Small intestine (tissue), 7 donors: ENCODE measurements at regions not wholly inside any gene's neighbourhood (a gene's known extent, or its start where the extent isn't known, plus 50 kb on each side); places are given as distances from the start of the nearest gene placed in this dataset.

Experiments used
- DNase-seq, 2 donors: peaks; one replicate each; pipeline versions ENCODE4 v3.0.0 to v3.0.0-alpha.2; 2013
- FAIRE-seq: peaks from 2 replicates; lab custom pipeline; 2012; peaks lifted over from hg19 to GRCh38; lab: Jason Lieb, UNC
- H3K27ac ChIP-seq, 3 donors: one replicate each; pipeline ENCODE4 v1.5.1; 2013; ENCODE audit warnings: low read length in 2 of 3, mild to moderate bottlenecking in 2 of 3, control low read depth in 1 of 3, inconsistent platforms in 1 of 3, low read depth in 1 of 3, moderate library complexity in 1 of 3
- H3K27me3 ChIP-seq, 3 donors: one replicate each; pipeline ENCODE4 v1.6.1; 2013; ENCODE audit warnings: low read length in 3 of 3, inconsistent platforms in 1 of 3; ENCODE audit not compliant: control insufficient read depth in 3 of 3, insufficient read depth in 3 of 3
- H3K36me3 ChIP-seq, 3 donors: one replicate each; pipeline ENCODE4 v1.6.1; 2013; ENCODE audit warnings: low read length in 3 of 3, inconsistent platforms in 1 of 3, low read depth in 1 of 3, mild to moderate bottlenecking in 1 of 3, moderate library complexity in 1 of 3; ENCODE audit not compliant: control insufficient read depth in 3 of 3, insufficient read depth in 2 of 3
- H3K4me1 ChIP-seq, 3 donors: one replicate each; pipeline ENCODE4 v1.6.1; 2013; ENCODE audit warnings: low read length in 2 of 3, inconsistent platforms in 1 of 3, low read depth in 1 of 3, mild to moderate bottlenecking in 1 of 3, moderate library complexity in 1 of 3; ENCODE audit not compliant: control insufficient read depth in 3 of 3, insufficient read depth in 2 of 3
- H3K4me3 ChIP-seq, 3 donors: one replicate each; pipeline ENCODE4 v1.5.1; 2013; ENCODE audit warnings: low read length in 3 of 3, control low read depth in 1 of 3, inconsistent platforms in 1 of 3, low read depth in 1 of 3, mild to moderate bottlenecking in 1 of 3, moderate library complexity in 1 of 3
- H3K9me3 ChIP-seq, 2 donors: one replicate each; pipeline ENCODE4 v1.6.1; 2013; ENCODE audit warnings: low read depth in 1 of 2, low read length in 1 of 2; ENCODE audit not compliant: control insufficient read depth in 2 of 2, insufficient read depth in 1 of 2
- WGBS, 3 donors: extraction: QIAGEN DNeasy Blood & Tissue Kit; methylation state at CpG; one replicate each; pipeline ENCODE4 v1.1.7; 2013; 5-methylcytosine and 5-hydroxymethylcytosine counted together
- donor health status: healthy with polysubstance abuse.
- donor health status: control.
- donor health status: control.
- donor health status: Bipolar disorder and iron deficiency.
- donor health status: healthy.

GRCh38 chr2:187873132-187873531, 318.9 kb upstream of the TFPI start:
- H3K4me3 ChIP-seq: no peak overlapping the region
- FAIRE-seq: no peak
- H3K36me3 ChIP-seq: no peaks in the 10 kb centered on the region
- DNase-seq: peak; percentile 50 to 67
- no peaks in the 10 kb centered on the region for H3K27me3 ChIP-seq
- no peaks in the 10 kb centered on the region for H3K9me3 ChIP-seq
- H3K4me1 ChIP-seq: peaks cover 0 to 9% (median 0%) of the 10 kb centered on the region in 3 donors
- no peak overlapping the region for H3K27ac ChIP-seq
- WGBS, 3 donors: 31 to 75% (median 51%) methylated on average over 2 of the region's 2 CpGs

GRCh38 chr2:187874786-187875185, 320.6 kb upstream of the TFPI start:
- 55 to 83% (median 70%) methylated on average over 2 of the region's 2 CpGs for WGBS, 3 donors
- Histone ChIP-seq H3K4me1 (peaks cover 0 to 12% (median 0%) of the 10 kb centered on the region in 3 donors), H3K27ac (no peak overlapping the region), H3K4me3 (no peak overlapping the region), H3K9me3 (no peaks in the 10 kb centered on the region), H3K27me3 (no peaks in the 10 kb centered on the region), H3K36me3 (no peaks in the 10 kb centered on the region)
- DNase-seq (no peak), FAIRE-seq (no peak)

- Histone ChIP-seq H3K9me3 (no peaks in the 10 kb centered on the region), H3K27ac (no peak overlapping the region), H3K4me3 (no peak overlapping the region), H3K27me3 (no peaks in the 10 kb centered on the region), H3K36me3 (no peaks in the 10 kb centered on the region), H3K4me1 (peaks cover 0 to 12% (median 0%) of the 10 kb centered on the region in 3 donors)
- no peak for DNase-seq
- 41 to 46% (median 44%) methylated on average over 3 of the region's 3 CpGs for WGBS, 3 donors
- FAIRE-seq: no peak
Measured at GRCh38 chr2:187875261-187876141, 321.3 kb upstream of the TFPI start.

GRCh38 chr2:187876554-187876953, 322.3 kb upstream of the TFPI start:
- H3K4me3 ChIP-seq: no peak overlapping the region
- H3K36me3 ChIP-seq: no peaks in the 10 kb centered on the region
- H3K27ac ChIP-seq: no peak overlapping the region
- no peaks in the 10 kb centered on the region for H3K9me3 ChIP-seq
- DNase-seq (peak; percentile 15 to 19), FAIRE-seq (no peak)
- H3K27me3 ChIP-seq: no peaks in the 10 kb centered on the region
- 16 to 49% (median 26%) methylated on average over 5 of the region's 5 CpGs for WGBS, 3 donors
- peaks cover 0 to 12% (median 0%) of the 10 kb centered on the region in 3 donors for H3K4me1 ChIP-seq

GRCh38 chr2:187877391-187877790, 323.2 kb upstream of the TFPI start:
- no peak overlapping the region for H3K27ac ChIP-seq
- H3K27me3 ChIP-seq: no peaks in the 10 kb centered on the region
- no peak overlapping the region for H3K4me3 ChIP-seq
- DNase-seq (peak; percentile 55 to 65), FAIRE-seq (no peak)
- no peaks in the 10 kb centered on the region for H3K9me3 ChIP-seq
- no peaks in the 10 kb centered on the region for H3K36me3 ChIP-seq
- H3K4me1 ChIP-seq: peaks cover 0 to 12% (median 0%) of the 10 kb centered on the region in 3 donors

- no peaks in the 10 kb centered on the region for H3K9me3 ChIP-seq
- peaks cover 0 to 12% (median 0%) of the 10 kb centered on the region in 3 donors for H3K4me1 ChIP-seq
- DNase-seq (no peak), FAIRE-seq (no peak)
- no peaks in the 10 kb centered on the region for H3K36me3 ChIP-seq
- no peaks in the 10 kb centered on the region for H3K27me3 ChIP-seq
- H3K27ac ChIP-seq: no peak overlapping the region
- no peak overlapping the region for H3K4me3 ChIP-seq
- WGBS, 3 donors: 86 to 100% (median 87%) methylated on average over 1 of the region's 1 CpG
Measured at GRCh38 chr2:187878112-187878511, 323.9 kb upstream of the TFPI start.

- 68 to 81% (median 72%) methylated on average over 7 of the region's 7 CpGs for WGBS, 3 donors
- no peak for DNase-seq
- H3K9me3 ChIP-seq: no peaks in the 10 kb centered on the region
- H3K4me1 ChIP-seq: peaks cover 0 to 8% (median 0%) of the 10 kb centered on the region in 3 donors
- H3K36me3 ChIP-seq: no peaks in the 10 kb centered on the region
- no peak for FAIRE-seq
- H3K27ac ChIP-seq: no peak overlapping the region
- H3K4me3 ChIP-seq: no peak overlapping the region
- H3K27me3 ChIP-seq: no peaks in the 10 kb centered on the region
Measured at GRCh38 chr2:187879491-187879890, 325.3 kb upstream of the TFPI start.

- WGBS, 3 donors: 72 to 88% (median 87%) methylated on average over 1 of the region's 1 CpG
- FAIRE-seq: no peak
Measured at GRCh38 chr2:187884003-187884402, 329.8 kb upstream of the TFPI start.

More at GRCh38 chr2:187884003-187884402, 329.8 kb upstream of the TFPI start:
- Histone ChIP-seq H3K27ac (no peak overlapping the region), H3K4me3 (no peak overlapping the region), H3K9me3 (peaks cover 0 to 4% of the 10 kb centered on the region in 2 donors), H3K4me1 (peaks cover 0 to under 1% (median 0%) of the 10 kb centered on the region in 3 donors), H3K27me3 (no peaks in the 10 kb centered on the region), H3K36me3 (no peaks in the 10 kb centered on the region)
- DNase-seq: no peak
